GM19025 (cell line): ENCODE measurements at regions not wholly inside any gene's neighbourhood (a gene's known extent, or its start where the extent isn't known, plus 50 kb on each side); places are given as distances from the start of the nearest gene placed in this dataset.
"Not testable (repeated sequence)": the region's sequence is repeated elsewhere in the genome, so short reads cannot be mapped to it uniquely, and the experiment has no call there.

Source experiments
- ATAC-seq: cut with Tn5 transposase; IDR thresholded peaks from one replicate; pipeline ENCODE4 v1.9.1; 2021; ENCODE audit warnings: mild to moderate bottlenecking, low read depth, moderate library complexity; ENCODE audit not compliant: unreplicated experiment

DNA sequence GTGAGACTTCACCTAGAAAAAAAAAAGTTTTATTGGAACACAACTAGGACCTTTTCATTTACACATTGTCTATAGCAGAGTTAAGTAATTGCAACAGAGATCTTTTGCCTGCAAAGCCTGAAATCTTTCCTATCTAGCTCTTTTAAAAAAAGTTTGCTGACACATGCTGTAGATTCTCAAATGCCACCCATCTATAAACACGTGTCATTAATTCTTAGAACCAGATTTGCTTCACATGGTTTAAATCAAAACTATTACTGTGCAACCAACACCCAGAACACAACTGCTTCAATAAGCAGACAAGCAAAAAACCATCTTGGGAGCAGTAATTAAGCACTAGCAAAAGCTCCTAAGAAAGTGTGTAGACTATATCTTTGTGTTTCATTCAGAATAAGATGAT lies 55.0 kb downstream of the OXSM start:
- ATAC-seq: no peak

- ATAC-seq: no peak
These were observed 56.4 kb downstream of the OXSM start for GRCh38 chr3:25846282-25846681.

GRCh38 chr3:25849091-25849490 lies 59.2 kb downstream of the OXSM start:
- ATAC-seq: no peak

- ATAC-seq: no peak
These were observed 59.9 kb downstream of the OXSM start for GRCh38 chr3:25849641-25850385.

- ATAC-seq: not testable (repeated sequence)
These were observed 61.9 kb downstream of the OXSM start for GRCh38 chr3:25851693-25852259.

- ATAC-seq: no peak
These were observed 64.3 kb downstream of the OXSM start for GRCh38 chr3:25854214-25854613.

DNA sequence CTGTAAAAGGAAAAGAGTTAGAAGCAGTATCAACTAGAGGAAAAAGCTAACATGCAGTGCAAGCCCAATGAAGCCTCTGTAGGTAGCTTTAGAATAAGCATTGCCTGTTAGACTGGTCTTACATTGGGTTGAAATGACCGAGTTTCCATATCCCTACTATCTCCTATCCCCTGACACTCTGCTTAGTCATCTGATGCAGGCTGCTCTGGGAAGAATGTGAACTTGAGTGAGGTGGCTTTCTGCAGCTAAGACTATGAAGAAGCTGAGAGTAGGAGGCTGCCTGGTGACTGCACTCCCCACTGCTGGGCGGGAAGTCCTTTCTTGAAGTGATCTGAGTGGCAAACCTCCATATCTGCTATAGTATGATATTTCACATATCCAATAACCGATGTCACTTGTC lies 64.7 kb downstream of the OXSM start:
- ATAC-seq: no peak

GRCh38 chr3:25855266-25855784 lies 65.4 kb downstream of the OXSM start:
- no peak for ATAC-seq

GRCh38 chr3:25856902-25857518 lies 67.1 kb downstream of the OXSM start:
- peak; percentile 90 for ATAC-seq

DNA sequence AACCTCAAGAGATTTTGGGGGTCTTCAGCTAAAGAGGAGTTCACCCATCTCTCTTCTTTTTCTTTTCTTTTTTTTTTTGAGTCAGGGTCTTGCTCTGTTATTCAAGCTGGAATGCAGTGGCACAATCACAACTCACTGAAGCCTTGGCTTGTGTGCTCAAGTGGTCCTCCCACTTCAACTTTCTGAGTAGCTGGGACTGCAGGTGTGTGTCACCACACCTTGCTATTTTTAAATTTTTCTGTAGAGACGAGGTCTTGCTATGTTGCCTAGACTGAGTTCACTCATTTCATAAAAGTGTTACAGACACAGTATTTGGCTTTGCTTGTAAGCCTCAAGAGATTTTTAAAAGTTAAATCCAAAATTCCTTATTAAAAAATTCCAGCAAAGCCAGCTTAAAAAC lies 71.7 kb downstream of the OXSM start:
- no peak for ATAC-seq

DNA sequence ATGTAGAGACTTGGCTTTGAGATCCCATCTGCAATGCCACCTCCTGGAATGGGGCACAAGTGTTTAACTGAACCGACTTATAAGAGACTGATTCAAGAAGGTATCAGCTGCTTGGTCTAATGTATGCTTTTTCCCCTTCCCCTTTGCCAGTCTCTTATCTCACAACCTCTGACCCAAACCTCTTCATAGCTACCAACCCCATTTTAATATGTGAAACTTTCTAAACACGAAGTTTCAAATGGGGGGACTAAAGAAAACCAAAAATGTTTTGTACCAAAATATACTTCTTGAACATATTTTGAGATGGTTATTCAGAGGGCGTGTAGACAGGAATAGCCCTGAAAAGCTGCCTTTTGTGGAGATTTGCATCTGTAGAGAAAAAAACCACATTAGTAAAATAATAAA lies 73.1 kb downstream of the OXSM start:
- no peak for ATAC-seq

- ATAC-seq: no peak
These were observed 73.6 kb downstream of the OXSM start for GRCh38 chr3:25863416-25863959.

DNA sequence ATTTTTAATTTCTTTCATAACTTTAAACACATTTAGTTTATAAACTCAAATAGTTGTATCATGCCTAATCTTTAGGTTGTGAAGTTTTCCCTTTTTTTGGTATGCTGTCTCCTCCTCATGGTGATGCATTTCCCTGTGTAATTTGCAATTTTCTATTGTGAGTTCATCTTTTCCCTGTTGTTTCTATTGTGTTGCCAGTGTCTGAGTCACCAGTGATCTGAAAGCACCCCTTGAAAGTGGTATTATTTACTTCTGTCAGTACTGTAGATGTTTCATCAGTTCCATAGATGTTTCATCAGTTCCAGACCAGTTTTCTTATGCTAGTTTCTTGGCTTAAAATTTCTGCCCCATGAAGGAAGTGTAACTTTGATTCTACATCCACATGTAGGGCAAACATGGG lies 80.6 kb downstream of the OXSM start:
- no peak for ATAC-seq

DNA sequence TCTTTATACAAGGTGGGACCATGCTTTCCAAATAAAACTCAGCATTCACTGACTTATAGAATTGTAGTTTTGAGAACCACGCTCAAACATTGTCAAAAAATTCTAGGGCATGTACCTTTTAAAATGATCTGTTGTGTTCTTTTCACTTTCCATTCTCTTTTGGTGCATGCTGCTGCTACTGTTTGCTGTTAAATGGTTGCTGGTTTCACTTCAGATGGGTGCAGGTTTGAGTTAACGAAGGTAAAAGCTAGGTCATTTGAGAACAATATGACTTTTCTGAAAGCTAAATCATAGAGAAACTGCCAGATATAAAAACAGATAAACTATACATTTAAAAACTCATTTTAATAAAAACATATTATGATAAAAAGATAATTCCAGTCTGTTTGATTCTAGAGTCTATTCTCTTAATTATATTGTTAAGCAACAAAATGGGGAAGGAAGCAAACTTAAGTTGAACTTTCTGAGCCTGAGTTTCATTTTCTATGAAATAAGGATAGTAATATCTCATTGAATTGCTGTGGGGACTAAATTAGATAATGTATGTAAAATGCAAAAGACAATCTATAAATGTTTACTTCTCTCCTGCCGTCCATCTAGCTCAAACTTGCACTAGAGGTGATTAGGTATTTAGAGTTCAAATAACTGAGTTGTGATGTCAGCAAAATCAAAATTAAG lies 82.4 kb downstream of the OXSM start:
- peak; percentile 79 for ATAC-seq

- ATAC-seq: no peak
These were observed 93.6 kb downstream of the OXSM start for GRCh38 chr3:25883492-25883891.

DNA sequence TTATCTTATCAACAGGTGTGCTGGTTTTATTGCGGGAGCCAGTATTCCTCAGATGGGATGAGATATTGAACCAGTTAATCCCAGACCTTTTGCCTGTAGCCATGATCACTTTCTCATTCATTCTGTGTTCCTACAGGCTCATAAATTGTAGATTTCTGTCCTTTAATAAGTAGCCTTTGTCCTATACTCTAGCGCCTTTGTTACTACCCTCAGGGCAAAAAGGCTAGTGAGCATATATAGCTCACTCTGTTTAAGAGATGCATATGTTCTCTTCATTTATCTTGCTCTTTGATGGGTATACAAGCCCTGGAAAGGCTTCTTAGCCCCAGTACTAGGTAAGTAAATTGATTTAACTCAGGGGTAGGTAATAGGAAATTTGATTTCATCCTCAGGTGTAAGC lies 95.1 kb downstream of the OXSM start:
- no peak for ATAC-seq

DNA sequence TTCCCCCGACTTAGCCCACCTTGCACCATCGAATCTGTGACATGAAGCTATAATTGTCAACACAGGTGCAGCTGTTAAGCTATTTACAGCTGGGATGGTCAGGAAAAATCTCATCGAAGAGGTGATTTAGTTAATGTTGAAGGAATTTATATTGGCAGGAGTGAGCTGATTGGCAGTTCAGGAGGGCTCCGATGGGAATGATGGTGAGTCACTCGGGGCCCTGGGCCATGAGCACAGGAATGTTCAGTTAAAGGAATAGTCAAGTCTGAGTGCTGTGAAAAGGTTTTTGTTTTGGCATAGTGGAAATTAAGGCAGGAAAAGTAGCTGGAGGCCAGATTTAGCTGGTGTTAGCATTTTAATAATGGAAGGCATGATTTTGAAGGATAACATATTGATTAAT lies 95.7 kb downstream of the OXSM start:
- ATAC-seq: no peak

DNA sequence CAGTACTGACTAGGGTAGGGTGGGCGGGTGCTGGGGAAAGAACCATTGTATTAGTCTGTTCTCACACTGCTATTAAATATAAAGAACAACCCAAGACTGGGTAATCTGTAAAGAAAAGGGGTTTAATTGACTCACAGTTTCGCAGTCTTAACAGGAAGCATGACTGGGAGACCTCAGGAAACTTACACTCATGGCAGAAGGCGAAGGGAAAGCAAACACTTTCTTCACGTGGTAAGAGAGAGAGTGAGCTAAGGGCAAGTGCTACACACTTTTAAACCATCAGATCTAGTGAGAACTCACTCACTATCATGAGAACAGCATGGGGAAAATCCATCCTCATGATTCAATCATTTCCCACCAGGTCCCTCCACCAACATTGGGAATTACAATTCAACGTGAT lies 98.0 kb downstream of the OXSM start:
- no peak for ATAC-seq

DNA sequence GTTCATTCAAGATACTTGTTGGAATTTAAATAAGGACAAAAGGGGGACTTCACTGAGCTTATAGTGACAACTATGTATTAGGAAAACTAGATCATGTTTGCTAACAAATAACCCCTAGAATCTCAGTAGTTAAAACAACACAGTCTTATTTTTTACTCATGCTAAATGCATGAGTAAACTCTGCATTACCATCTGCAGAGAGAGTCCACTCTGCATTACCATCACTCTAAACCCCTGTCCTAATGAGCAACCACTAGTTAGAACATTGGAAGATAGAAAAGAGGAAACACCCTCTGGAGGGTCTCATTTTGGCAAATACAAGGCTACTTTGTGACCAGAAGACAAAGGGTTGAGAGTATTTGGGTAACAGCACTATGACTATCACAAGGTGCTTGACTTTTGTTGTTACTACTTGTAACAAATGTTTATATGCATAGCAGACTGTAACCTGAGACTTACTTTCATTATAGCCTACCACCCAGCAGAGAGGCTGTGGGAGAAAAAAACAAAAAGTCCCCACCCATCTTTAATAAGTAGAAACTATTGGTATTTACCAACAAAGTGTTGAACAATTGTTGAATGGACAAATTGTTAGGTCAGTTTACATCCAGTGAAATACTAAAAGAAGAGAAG lies 99.1 kb downstream of the OXSM start:
- no peak for ATAC-seq

- no peak for ATAC-seq
These were observed 99.6 kb downstream of the OXSM start for GRCh38 chr3:25889525-25889917.

DNA sequence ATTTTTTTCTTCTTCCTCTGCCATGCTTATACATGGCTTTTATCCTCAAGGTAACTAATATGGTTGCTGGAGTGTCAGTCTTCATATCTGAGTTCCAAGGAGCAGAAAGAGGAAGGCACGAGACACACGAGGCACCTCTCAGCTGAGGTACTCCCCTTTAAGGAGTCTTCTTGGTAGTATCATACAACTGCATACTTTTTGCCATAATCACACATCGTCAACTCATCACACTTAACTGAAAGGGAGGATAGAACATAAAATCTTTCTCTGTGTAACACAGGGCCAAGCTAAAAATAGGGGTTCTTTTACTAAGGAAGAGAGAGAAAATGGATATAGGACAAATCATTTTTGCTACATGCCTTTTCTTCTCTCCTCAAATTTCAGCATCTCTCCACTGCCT lies 104.2 kb downstream of the OXSM start:
- ATAC-seq: no peak
